ENCODE measurements at regions not wholly inside any gene's neighbourhood (a gene's known extent, or its start where the extent isn't known, plus 50 kb on each side); places are given as distances from the start of the nearest gene placed in this dataset.

GRCh38 chr20:11324990-11325389 is 592.7 kb upstream of the BTBD3 start:
- TF ChIP-seq CTCF (IDR thresholded peaks at IDR 0.05; ENCODE audit: borderline replicate concordance): no peak
- no peaks in the 10 kb centered on the region for H3K4me1 ChIP-seq
- H3K27me3 ChIP-seq (ENCODE audit: low read depth): no peaks in the 10 kb centered on the region
- no peaks in the 10 kb centered on the region for H3K36me3 ChIP-seq
- peaks cover 21% of the 10 kb centered on the region for H3K9me3 ChIP-seq (replicated peaks)
- no peak for DNase-seq
- H3K4me3 ChIP-seq: no peak overlapping the region
- intact Hi-C loops (cut with micrococcal nuclease): no loop called here
- no peak overlapping the region for H3K27ac ChIP-seq (replicated peaks)

GRCh38 chr20:11328839-11329238 is 588.9 kb upstream of the BTBD3 start:
- Histone ChIP-seq H3K4me1 (no peaks in the 10 kb centered on the region), H3K4me3 (no peak overlapping the region), H3K27me3 (ENCODE audit: low read depth) (no peaks in the 10 kb centered on the region), H3K9me3 (replicated peaks) (no peaks in the 10 kb centered on the region), H3K27ac (replicated peaks) (no peak overlapping the region), H3K36me3 (no peaks in the 10 kb centered on the region)
- intact Hi-C loops (cut with micrococcal nuclease): no loop called here
- no peak for TF ChIP-seq CTCF (IDR thresholded peaks at IDR 0.05; ENCODE audit: borderline replicate concordance)
- no peak for DNase-seq

GRCh38 chr20:11329271-11329670 is 588.4 kb upstream of the BTBD3 start:
- Histone ChIP-seq H3K9me3 (replicated peaks) (no peaks in the 10 kb centered on the region), H3K27me3 (ENCODE audit: low read depth) (no peaks in the 10 kb centered on the region), H3K4me1 (no peaks in the 10 kb centered on the region), H3K27ac (replicated peaks) (no peak overlapping the region), H3K36me3 (no peaks in the 10 kb centered on the region), H3K4me3 (no peak overlapping the region)
- intact Hi-C loops (cut with micrococcal nuclease): no loop called here
- DNase-seq: no peak
- no peak for TF ChIP-seq CTCF (IDR thresholded peaks at IDR 0.05; ENCODE audit: borderline replicate concordance)

- intact Hi-C loops (cut with micrococcal nuclease): no loop called here
- H3K36me3 ChIP-seq: no peaks in the 10 kb centered on the region
- DNase-seq: no peak
- no peaks in the 10 kb centered on the region for H3K27me3 ChIP-seq (ENCODE audit: low read depth)
- H3K9me3 ChIP-seq (replicated peaks): no peaks in the 10 kb centered on the region
- no peak for TF ChIP-seq CTCF (IDR thresholded peaks at IDR 0.05; ENCODE audit: borderline replicate concordance)
- no peak overlapping the region for H3K27ac ChIP-seq (replicated peaks)
- no peak overlapping the region for H3K4me3 ChIP-seq
- no peaks in the 10 kb centered on the region for H3K4me1 ChIP-seq
Observed at GRCh38 chr20:11331096-11331495, 586.6 kb upstream of the BTBD3 start.

- Histone ChIP-seq H3K4me3 (no peak overlapping the region), H3K27ac (replicated peaks) (no peak overlapping the region), H3K4me1 (no peaks in the 10 kb centered on the region), H3K36me3 (no peaks in the 10 kb centered on the region), H3K9me3 (replicated peaks) (no peaks in the 10 kb centered on the region), H3K27me3 (ENCODE audit: low read depth) (no peaks in the 10 kb centered on the region)
- intact Hi-C loops (cut with micrococcal nuclease): no loop called here
- no peak for TF ChIP-seq CTCF (IDR thresholded peaks at IDR 0.05; ENCODE audit: borderline replicate concordance)
- DNase-seq: no peak
Observed at GRCh38 chr20:11332381-11332780, 585.3 kb upstream of the BTBD3 start.

- H3K27me3 ChIP-seq (ENCODE audit: low read depth): no peaks in the 10 kb centered on the region
- H3K36me3 ChIP-seq: no peaks in the 10 kb centered on the region
- no peaks in the 10 kb centered on the region for H3K9me3 ChIP-seq (replicated peaks)
- no peak for TF ChIP-seq CTCF (IDR thresholded peaks at IDR 0.05; ENCODE audit: borderline replicate concordance)
- DNase-seq: no peak
- H3K4me3 ChIP-seq: no peak overlapping the region
- intact Hi-C loops (cut with micrococcal nuclease): no loop called here
- H3K27ac ChIP-seq (replicated peaks): no peak overlapping the region
- no peaks in the 10 kb centered on the region for H3K4me1 ChIP-seq
Observed at GRCh38 chr20:11333634-11334033, 584.1 kb upstream of the BTBD3 start.
